Endothelial cell of umbilical vein (primary cell): ENCODE measurements at regions not wholly inside any gene's neighbourhood (a gene's known extent, or its start where the extent isn't known, plus 50 kb on each side); places are given as distances from the start of the nearest gene placed in this dataset.

Experiments used
- BruUV-seq: library from RNA; stranded (reverse); fragments of 400-500 nt; replicated peaks from 2 replicates; lab custom pipeline; 2021; lab: Mats Ljungman, UMichigan
- CTCF ChIA-PET: fragments of 300-600, 350-600 bp; sonication (Branson Sonifier 250); formaldehyde crosslinking; loops from one replicate; lab custom pipeline; 2021; ENCODE audit warnings: antibody characterized with exemption, inconsistent platforms; lab: Charles Lee
- POLR2A ChIA-PET: fragments of 300-600, 350-600 bp; sonication (Branson Sonifier 250); formaldehyde crosslinking; loops from one replicate; lab custom pipeline; 2021; ENCODE audit warnings: antibody characterized with exemption, inconsistent platforms; lab: Charles Lee
- DNase-seq: peaks from one replicate; pipeline ENCODE4 v3.0.0-alpha.2; 2011; ENCODE audit warnings: low read depth, low spot score
- FAIRE-seq: peaks from 2 replicates; lab custom pipeline; 2011; peaks lifted over from hg19 to GRCh38; lab: Jason Lieb, UNC
- H2AFZ ChIP-seq: 2 replicates; pipeline ENCODE4 v1.6.0; 2012; ENCODE audit warnings: low read depth, low read length, control low read depth, inconsistent platforms
- H3K27ac ChIP-seq: 2 replicates; pipeline ENCODE4 v1.5.1; 2011; ENCODE audit warnings: low read depth, mild to moderate bottlenecking, control low read depth, low read length, moderate library complexity; ENCODE audit not compliant: insufficient read depth
- H3K27me3 ChIP-seq, 2 experiments: 2 replicates each; pipeline versions ENCODE4 v1.6.0 to v1.6.1; 2011; ENCODE audit warnings: low read length in 2 of 2, mixed read lengths in 1 of 2; ENCODE audit not compliant: control insufficient read depth in 2 of 2, insufficient read depth in 2 of 2
- H3K36me3 ChIP-seq, 2 experiments: 2 replicates in 1 of 2; 3 replicates in 1 of 2; pipeline ENCODE4 v1.5.1; 2011; ENCODE audit warnings: low read length in 2 of 2, mild to moderate bottlenecking in 1 of 2, moderate library complexity in 1 of 2; ENCODE audit not compliant: control insufficient read depth in 2 of 2, insufficient read depth in 2 of 2; ENCODE audit errors: extremely low read depth in 1 of 2
- H3K4me1 ChIP-seq: 3 replicates; pipeline ENCODE4 v1.5.1; 2011; ENCODE audit warnings: mild to moderate bottlenecking, low read length; ENCODE audit not compliant: control insufficient read depth, insufficient read depth; ENCODE audit errors: extremely low read depth
- H3K4me2 ChIP-seq: 2 replicates; pipeline ENCODE4 v1.6.1; 2011; ENCODE audit warnings: low read length, control low read depth, mixed read lengths; ENCODE audit not compliant: insufficient read depth
- H3K4me3 ChIP-seq, 3 experiments: fragments of 200-600 bp in 1 of 3; sonication (generic), shearing (Covaris generic) in 1 of 3; replicated peaks in 1 of 3; 2 replicates each; pipeline ENCODE4 v1.5.1; 2011 to 2016; ENCODE audit warnings: control low read depth in 3 of 3, low read length in 3 of 3, mild to moderate bottlenecking in 2 of 3, inconsistent platforms in 1 of 3, low read depth in 1 of 3, moderate library complexity in 1 of 3; ENCODE audit not compliant: insufficient read depth in 1 of 3
- H3K79me2 ChIP-seq: 2 replicates; pipeline ENCODE4 v1.6.0; 2012; ENCODE audit warnings: low read length, inconsistent platforms; ENCODE audit not compliant: control insufficient read depth, insufficient read depth
- H3K9ac ChIP-seq: replicated peaks from 2 replicates; pipeline ENCODE3; 2011; ENCODE audit warnings: low read length, control low read depth; ENCODE audit not compliant: insufficient read depth; ENCODE audit errors: extremely low read depth
- H3K9me1 ChIP-seq: replicated peaks from 3 replicates; pipeline ENCODE4 v1.6.0; 2011; ENCODE audit warnings: mild to moderate bottlenecking, low read length; ENCODE audit not compliant: control insufficient read depth, insufficient read depth; ENCODE audit errors: extremely low read depth
- H3K9me3 ChIP-seq: replicated peaks from 2 replicates; pipeline ENCODE4 v1.5.1; 2012; ENCODE audit warnings: low read length, inconsistent platforms; ENCODE audit not compliant: control insufficient read depth, insufficient read depth
- H4K20me1 ChIP-seq: replicated peaks from 2 replicates; pipeline ENCODE3; 2011; ENCODE audit warnings: mild to moderate bottlenecking, low read length; ENCODE audit not compliant: control insufficient read depth, insufficient read depth; ENCODE audit errors: extremely low read depth
- CTCF ChIP-seq, 2 donors: IDR thresholded peaks; 1 replicate in 1 of 2; 2 replicates in 1 of 2; pipeline ENCODE4 v1.5.1; 2011; ENCODE audit warnings: low read length in 2 of 2, mild to moderate bottlenecking in 2 of 2, moderate library complexity in 2 of 2, control low read depth in 1 of 2, inconsistent platforms in 1 of 2, low read depth in 1 of 2; ENCODE audit not compliant: insufficient read depth in 1 of 2; ENCODE audit errors: extremely low read depth in 1 of 2
- EZH2 ChIP-seq: IDR thresholded peaks from 2 replicates; pipeline ENCODE4 v1.6.1; 2012; ENCODE audit warnings: borderline replicate concordance, low read depth, mild to moderate bottlenecking, moderate library complexity, low read length, inconsistent platforms; ENCODE audit not compliant: severe bottlenecking
- FOS ChIP-seq: IDR thresholded peaks from 2 replicates; pipeline ENCODE4 v1.6.1; 2011; ENCODE audit warnings: mild to moderate bottlenecking, low read length, moderate library complexity, borderline replicate concordance; ENCODE audit not compliant: insufficient read depth
- GATA2 ChIP-seq: IDR thresholded peaks from 2 replicates; pipeline ENCODE4 v1.7.0; 2011; ENCODE audit warnings: low read depth, mild to moderate bottlenecking, moderate library complexity, mixed read lengths, low read length; ENCODE audit not compliant: insufficient read length, insufficient read depth
- JUN ChIP-seq: IDR thresholded peaks from 2 replicates; pipeline ENCODE4 v1.6.1; 2011; ENCODE audit warnings: borderline replicate concordance, low read depth; ENCODE audit not compliant: insufficient read length, insufficient read depth
- MAX ChIP-seq: IDR thresholded peaks from 2 replicates; pipeline ENCODE4 v1.6.1; 2011; ENCODE audit not compliant: insufficient read depth, insufficient read length
- MYC ChIP-seq: IDR thresholded peaks from one replicate; pipeline ENCODE4 v1.6.1; 2011; ENCODE audit warnings: mild to moderate bottlenecking, low read depth, low read length
- POLR2A ChIP-seq: IDR thresholded peaks from 2 replicates; pipeline ENCODE4 v1.6.1; 2012; ENCODE audit warnings: low read depth, mild to moderate bottlenecking, control low read depth, low read length
- POLR2AphosphoS5 ChIP-seq: IDR thresholded peaks from 2 replicates; pipeline ENCODE4 v1.6.1; 2012; ENCODE audit warnings: low read depth, mild to moderate bottlenecking, control low read depth, low read length, moderate library complexity; ENCODE audit not compliant: insufficient read depth
- dilution Hi-C: fragments of 300-500 bp; cut with MboI; formaldehyde crosslinking; loops from one replicate; pipeline ENCODE4 v1.15.0; 2019; ENCODE audit warnings: low sequenced_read_pairs; ENCODE audit not compliant: extremely low pct_ligation_motif_present
- intact Hi-C: fragments of 100-400 bp; cut with micrococcal nuclease; formaldehyde crosslinking; loops from one replicate; pipeline ENCODE4 v1.10.0; 2022

- Histone ChIP-seq H3K27ac (no peak overlapping the region), H3K4me1 (no peaks in the 10 kb centered on the region), H3K36me3 (no peaks in the 10 kb centered on the region), H2AFZ (no peak overlapping the region), H3K9ac (no peak overlapping the region), H4K20me1 (no peaks in the 10 kb centered on the region), H3K27me3 (peaks cover 7 to 12% of the 10 kb centered on the region in 2 experiments), H3K9me3 (no peaks in the 10 kb centered on the region), H3K4me2 (no peak overlapping the region), H3K79me2 (no peaks in the 10 kb centered on the region), H3K4me3 (no peak overlapping the region), H3K9me1 (no peaks in the 10 kb centered on the region)
- no TSS peak for BruUV-seq
- no peak for FAIRE-seq
- POLR2A ChIA-PET = no interaction called here
- no peak for DNase-seq
- CTCF ChIA-PET = interaction anchor here (2.0 kb wide), 1 partner anchor 9 kb away, joined by 9 read pairs; no protein-coding TSS in a partner anchor
- intact Hi-C loops (no loop called here), dilution Hi-C loops (no loop called here)
- TF ChIP-seq CTCF (IDR thresholded peaks at IDR 0.05; ENCODE audit: extremely low read depth in 1 of 2, insufficient read depth in 1 of 2, low read depth in 1 of 2, low read length in 2 of 2) (no peak), MYC (no peak), POLR2A (no peak), FOS (no peak), JUN (no peak), POLR2AphosphoS5 (no peak), MAX (no peak), GATA2 (no peak), EZH2 (no peak)
Observed at GRCh38 chr10:78648256-78648860, 420.4 kb upstream of the ZMIZ1 start.
